ENCODE measurements at regions not wholly inside any gene's neighbourhood (a gene's known extent, or its start where the extent isn't known, plus 50 kb on each side); places are given as distances from the start of the nearest gene placed in this dataset.

DNA sequence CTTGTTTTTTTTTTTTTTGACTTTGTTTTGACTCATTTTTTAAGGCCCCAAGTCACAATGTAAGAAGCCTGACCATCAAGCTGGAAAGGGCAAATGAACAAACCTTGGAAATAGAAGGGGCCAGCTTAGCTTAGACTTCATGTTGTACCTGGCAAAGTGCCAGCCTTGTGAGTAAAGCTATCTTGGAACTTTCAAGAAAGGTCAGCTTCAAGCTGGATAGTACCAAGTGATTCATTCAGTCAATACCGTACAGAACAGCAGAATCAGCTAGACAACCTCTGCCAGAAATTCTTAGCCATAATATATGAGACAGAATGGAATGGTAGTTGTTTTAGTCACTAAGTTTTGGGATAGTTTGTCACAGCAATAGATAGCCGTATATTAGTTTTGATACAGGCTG, 1492.2 kb upstream of the TENM3 start:
- H3K4me3 ChIP-seq (ENCODE audit: low read depth in 1 of 2, low read length in 2 of 2) = no peak overlapping the region
- H3K9me3 ChIP-seq (ENCODE audit: insufficient read depth, low read length, severe bottlenecking) = no peaks in the 10 kb centered on the region
- H3K36me3 ChIP-seq (ENCODE audit: insufficient read depth, low read length) = no peaks in the 10 kb centered on the region
- H2AFZ ChIP-seq (ENCODE audit: low read depth, low read length) = no peak overlapping the region
- H4K20me1 ChIP-seq (ENCODE audit: insufficient read depth, low read length) = no peaks in the 10 kb centered on the region
- H3K27ac ChIP-seq (ENCODE audit: low read length) = no peak overlapping the region
- DNase-seq = no peak
- no peaks in the 10 kb centered on the region for H3K79me2 ChIP-seq (ENCODE audit: insufficient read depth, low read length)
- no peak overlapping the region for H3K9ac ChIP-seq (ENCODE audit: low read depth, low read length)
- H3K4me1 ChIP-seq (ENCODE audit: insufficient read depth, low read length) = no peaks in the 10 kb centered on the region
- TF ChIP-seq, protein P1, sequence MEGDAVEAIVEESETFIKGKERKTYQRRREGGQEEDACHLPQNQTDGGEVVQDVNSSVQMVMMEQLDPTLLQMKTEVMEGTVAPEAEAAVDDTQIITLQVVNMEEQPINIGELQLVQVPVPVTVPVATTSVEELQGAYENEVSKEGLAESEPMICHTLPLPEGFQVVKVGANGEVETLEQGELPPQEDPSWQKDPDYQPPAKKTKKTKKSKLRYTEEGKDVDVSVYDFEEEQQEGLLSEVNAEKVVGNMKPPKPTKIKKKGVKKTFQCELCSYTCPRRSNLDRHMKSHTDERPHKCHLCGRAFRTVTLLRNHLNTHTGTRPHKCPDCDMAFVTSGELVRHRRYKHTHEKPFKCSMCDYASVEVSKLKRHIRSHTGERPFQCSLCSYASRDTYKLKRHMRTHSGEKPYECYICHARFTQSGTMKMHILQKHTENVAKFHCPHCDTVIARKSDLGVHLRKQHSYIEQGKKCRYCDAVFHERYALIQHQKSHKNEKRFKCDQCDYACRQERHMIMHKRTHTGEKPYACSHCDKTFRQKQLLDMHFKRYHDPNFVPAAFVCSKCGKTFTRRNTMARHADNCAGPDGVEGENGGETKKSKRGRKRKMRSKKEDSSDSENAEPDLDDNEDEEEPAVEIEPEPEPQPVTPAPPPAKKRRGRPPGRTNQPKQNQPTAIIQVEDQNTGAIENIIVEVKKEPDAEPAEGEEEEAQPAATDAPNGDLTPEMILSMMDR (IDR thresholded peaks at IDR 0.05; ENCODE audit: borderline replicate concordance, extremely low read depth, low read length, poor library complexity, severe bottlenecking) = no peak
- no peak for TF ChIP-seq EZH2 (IDR thresholded peaks at IDR 0.05; ENCODE audit: borderline replicate concordance, low read depth, low read length, severe bottlenecking)
- no peak for ATAC-seq (ENCODE audit: insufficient read depth, low read depth)
- H3K4me2 ChIP-seq (ENCODE audit: insufficient read depth, low read length) = no peak overlapping the region
- H3K27me3 ChIP-seq (ENCODE audit: insufficient read depth, low read length, poor library complexity) = no peaks in the 10 kb centered on the region

DNA sequence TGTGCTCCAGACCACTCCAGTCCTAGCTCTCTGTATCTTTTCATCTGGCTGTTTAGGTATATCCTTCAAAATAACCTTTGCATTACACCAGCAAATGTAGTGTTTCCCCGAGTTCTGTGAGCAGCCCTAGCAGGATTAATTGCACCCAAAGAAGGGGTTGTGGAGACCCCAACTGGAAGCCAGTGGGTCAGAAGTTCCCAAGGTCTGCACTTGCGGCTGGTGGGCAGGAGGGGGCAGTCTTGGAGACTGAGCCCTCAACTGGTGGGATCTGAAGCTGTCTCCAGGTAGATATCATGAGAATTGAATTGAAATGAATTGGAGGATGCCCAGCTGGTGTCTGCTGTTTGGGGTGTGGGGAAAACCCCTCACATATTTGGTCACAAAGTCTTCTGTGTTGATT, 1485.3 kb upstream of the TENM3 start:
- Histone ChIP-seq H3K27ac (ENCODE audit: low read length) (no peak overlapping the region), H3K4me3 (ENCODE audit: low read depth in 1 of 2, low read length in 2 of 2) (no peak overlapping the region), H3K4me1 (ENCODE audit: insufficient read depth, low read length) (no peaks in the 10 kb centered on the region), H3K36me3 (ENCODE audit: insufficient read depth, low read length) (no peaks in the 10 kb centered on the region), H3K27me3 (ENCODE audit: insufficient read depth, low read length, poor library complexity) (no peaks in the 10 kb centered on the region), H3K4me2 (ENCODE audit: insufficient read depth, low read length) (no peak overlapping the region), H3K79me2 (ENCODE audit: insufficient read depth, low read length) (no peaks in the 10 kb centered on the region), H4K20me1 (ENCODE audit: insufficient read depth, low read length) (no peaks in the 10 kb centered on the region), H3K9me3 (ENCODE audit: insufficient read depth, low read length, severe bottlenecking) (no peaks in the 10 kb centered on the region), H2AFZ (ENCODE audit: low read depth, low read length) (no peak overlapping the region), H3K9ac (ENCODE audit: low read depth, low read length) (no peak overlapping the region)
- ATAC-seq (ENCODE audit: insufficient read depth, low read depth) (no peak), DNase-seq (no peak)
- no peak for TF ChIP-seq EZH2 (IDR thresholded peaks at IDR 0.05; ENCODE audit: borderline replicate concordance, low read depth, low read length, severe bottlenecking)
- TF ChIP-seq, protein P1 (IDR thresholded peaks at IDR 0.05; ENCODE audit: borderline replicate concordance, extremely low read depth, low read length, poor library complexity, severe bottlenecking) = no peak

DNA sequence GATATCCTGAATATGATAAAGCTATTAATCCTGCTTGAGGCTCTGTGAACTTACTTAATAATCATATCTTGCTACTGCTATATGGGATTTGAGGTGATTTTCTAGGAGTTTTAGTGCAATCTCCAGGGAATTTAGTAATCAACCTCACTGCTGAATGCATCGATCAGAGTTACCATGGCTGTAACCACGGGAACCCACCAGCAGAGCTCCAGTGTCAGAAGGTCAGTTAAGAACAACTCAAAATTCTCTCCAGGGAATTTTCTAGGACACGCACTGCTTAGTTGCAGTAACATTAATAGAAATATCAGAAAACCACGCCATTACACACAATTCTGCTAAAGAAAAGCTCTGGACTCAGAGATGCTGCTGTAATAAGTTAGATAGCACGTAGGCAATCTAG, 1477.2 kb upstream of the TENM3 start:
- no peak overlapping the region for H2AFZ ChIP-seq (ENCODE audit: low read depth, low read length)
- H3K4me2 ChIP-seq (ENCODE audit: insufficient read depth, low read length) = no peak overlapping the region
- no peak overlapping the region for H3K27ac ChIP-seq (ENCODE audit: low read length)
- H3K79me2 ChIP-seq (ENCODE audit: insufficient read depth, low read length) = no peaks in the 10 kb centered on the region
- no peak for ATAC-seq (ENCODE audit: insufficient read depth, low read depth)
- H3K36me3 ChIP-seq (ENCODE audit: insufficient read depth, low read length) = no peaks in the 10 kb centered on the region
- no peaks in the 10 kb centered on the region for H3K27me3 ChIP-seq (ENCODE audit: insufficient read depth, low read length, poor library complexity)
- no peaks in the 10 kb centered on the region for H3K9me3 ChIP-seq (ENCODE audit: insufficient read depth, low read length, severe bottlenecking)
- no peak overlapping the region for H3K9ac ChIP-seq (ENCODE audit: low read depth, low read length)
- H3K4me1 ChIP-seq (ENCODE audit: insufficient read depth, low read length) = no peaks in the 10 kb centered on the region
- no peak overlapping the region for H3K4me3 ChIP-seq (ENCODE audit: low read depth in 1 of 2, low read length in 2 of 2)
- TF ChIP-seq, protein P1 (IDR thresholded peaks at IDR 0.05; ENCODE audit: borderline replicate concordance, extremely low read depth, low read length, poor library complexity, severe bottlenecking) = no peak
- TF ChIP-seq EZH2 (IDR thresholded peaks at IDR 0.05; ENCODE audit: borderline replicate concordance, low read depth, low read length, severe bottlenecking) = no peak
- no peak for DNase-seq
- H4K20me1 ChIP-seq (ENCODE audit: insufficient read depth, low read length) = no peaks in the 10 kb centered on the region
